HEK293 (cell line): ENCODE measurements at regions not wholly inside any gene's neighbourhood (a gene's known extent, or its start where the extent isn't known, plus 50 kb on each side); places are given as distances from the start of the nearest gene placed in this dataset.

Source experiments
- CTCF ChIA-PET: fragments of 350-600 bp; formaldehyde crosslinking; extraction: SDS; loops from one replicate; lab custom pipeline; 2021; ENCODE audit warnings: antibody characterized with exemption; lab: Yijun Ruan, JAX
- POLR2A ChIA-PET: fragments of 300-600 bp; formaldehyde crosslinking; extraction: SDS; loops from one replicate; lab custom pipeline; 2020; ENCODE audit warnings: antibody characterized with exemption, inconsistent platforms; lab: Yijun Ruan, JAX
- H3K27ac ChIP-seq: fragments of 200-500 bp; sonication (Bioruptor generic); 2 replicates; pipeline ENCODE4 v1.5.1; 2014; ENCODE audit warnings: low read depth, low read length, control low read depth, inconsistent platforms; ENCODE audit errors: extremely low read depth
- H3K36me3 ChIP-seq, 2 experiments: fragments of 200-500 bp in 1 of 2; sonication (Bioruptor generic) in 1 of 2; 1 replicate in 1 of 2; 2 replicates in 1 of 2; pipeline ENCODE4 v1.5.1; 2014 to 2017; ENCODE audit warnings: inconsistent platforms in 2 of 2, low read length in 2 of 2; ENCODE audit not compliant: control insufficient read depth in 2 of 2, insufficient read depth in 1 of 2
- H3K4me1 ChIP-seq: fragments of 200-500 bp; sonication (Bioruptor generic); 2 replicates; pipeline ENCODE4 v1.5.1; 2014; ENCODE audit warnings: mild to moderate bottlenecking, low read length, inconsistent platforms; ENCODE audit not compliant: control insufficient read depth, insufficient read depth
- H3K4me3 ChIP-seq: 2 replicates; pipeline ENCODE4 v1.5.1; 2011; ENCODE audit warnings: low read depth, mild to moderate bottlenecking, control low read depth, low read length, moderate library complexity
- H3K9me3 ChIP-seq: fragments of 200-500 bp; sonication (Bioruptor generic); 2 replicates; pipeline ENCODE4 v1.5.1; 2014; ENCODE audit warnings: low read depth, low read length, inconsistent platforms; ENCODE audit not compliant: control insufficient read depth, insufficient read depth
- ELK4 ChIP-seq: IDR thresholded peaks from 2 replicates; pipeline ENCODE4 v1.6.1; 2011; ENCODE audit warnings: mild to moderate bottlenecking, low read depth, low read length, borderline replicate concordance
- HIC1 ChIP-seq: fragments of 450-650 bp; formaldehyde crosslinking; IDR thresholded peaks from 2 replicates; pipeline ENCODE4 v1.5.1; 2016; ENCODE audit warnings: missing biosample characterization, missing genetic modification characterization
- HOXC10 ChIP-seq: sonication (generic); formaldehyde crosslinking; IDR thresholded peaks from 2 replicates; pipeline ENCODE4 v1.8.1; 2023; ENCODE audit warnings: mild to moderate bottlenecking, missing genetic modification reagents
- MEIS1 ChIP-seq: sonication (generic); formaldehyde crosslinking; IDR thresholded peaks from 2 replicates; pipeline ENCODE4 v1.8.1; 2022; ENCODE audit warnings: missing genetic modification reagents, mild to moderate bottlenecking, borderline replicate concordance
- OVOL3 ChIP-seq: fragments of 450-650 bp; formaldehyde crosslinking; IDR thresholded peaks from 2 replicates; pipeline ENCODE4 v1.5.1; 2016; ENCODE audit warnings: missing biosample characterization, missing genetic modification characterization
- SALL2 ChIP-seq: fragments of 450-650 bp; formaldehyde crosslinking; IDR thresholded peaks from 2 replicates; pipeline ENCODE4 v1.5.0; 2017; ENCODE audit warnings: missing biosample characterization, mild to moderate bottlenecking, missing genetic modification characterization, borderline replicate concordance
- SETDB1 ChIP-seq: IDR thresholded peaks from one replicate; pipeline ENCODE4 v1.6.1; 2017; ENCODE audit warnings: mild to moderate bottlenecking, low read length, moderate library complexity, mixed read lengths; ENCODE audit not compliant: insufficient read length
- SP3 ChIP-seq: fragments of 450-650 bp; formaldehyde crosslinking; IDR thresholded peaks from 2 replicates; pipeline ENCODE4 v1.5.1; 2016; ENCODE audit warnings: missing biosample characterization, missing genetic modification characterization
- YY2 ChIP-seq: fragments of 450-650 bp; formaldehyde crosslinking; IDR thresholded peaks from 2 replicates; pipeline ENCODE4 v1.5.1; 2016; ENCODE audit warnings: missing biosample characterization, missing genetic modification characterization
- ZBTB10 ChIP-seq: fragments of 450-650 bp; formaldehyde crosslinking; IDR thresholded peaks from 2 replicates; pipeline ENCODE4 v1.5.1; 2016; ENCODE audit warnings: missing biosample characterization, missing genetic modification characterization
- ZBTB48 ChIP-seq: fragments of 450-650 bp; formaldehyde crosslinking; IDR thresholded peaks from 2 replicates; pipeline ENCODE4 v1.5.1; 2016; ENCODE audit warnings: missing biosample characterization, missing genetic modification characterization
- ZFP69B ChIP-seq: fragments of 450-650 bp; formaldehyde crosslinking; IDR thresholded peaks from 2 replicates; pipeline ENCODE4 v1.5.1; 2016; ENCODE audit warnings: missing biosample characterization, missing genetic modification characterization
- ZNF112 ChIP-seq: fragments of 450-650 bp; formaldehyde crosslinking; IDR thresholded peaks from 2 replicates; pipeline ENCODE4 v1.5.0; 2017; ENCODE audit warnings: missing biosample characterization, missing genetic modification characterization
- ZNF2 ChIP-seq: fragments of 450-650 bp; formaldehyde crosslinking; IDR thresholded peaks from 2 replicates; pipeline ENCODE4 v1.5.1; 2016; ENCODE audit warnings: missing biosample characterization, missing genetic modification characterization
- ZNF23 ChIP-seq: fragments of 450-650 bp; formaldehyde crosslinking; IDR thresholded peaks from 2 replicates; pipeline ENCODE4 v1.5.1; 2016; ENCODE audit warnings: missing biosample characterization, missing genetic modification characterization, borderline replicate concordance
- ZNF24 ChIP-seq: fragments of 450-650 bp; formaldehyde crosslinking; IDR thresholded peaks from 2 replicates; pipeline ENCODE4 v1.5.1; 2016; ENCODE audit warnings: missing biosample characterization, missing genetic modification characterization
- ZNF324 ChIP-seq: fragments of 450-650 bp; formaldehyde crosslinking; IDR thresholded peaks from 2 replicates; pipeline ENCODE4 v1.5.1; 2016; ENCODE audit warnings: missing biosample characterization, missing genetic modification characterization
- ZNF341 ChIP-seq: fragments of 450-650 bp; formaldehyde crosslinking; IDR thresholded peaks from 2 replicates; pipeline ENCODE4; 2016; ENCODE audit warnings: low read depth, missing biosample characterization, missing genetic modification characterization
- ZNF398 ChIP-seq: fragments of 450-650 bp; formaldehyde crosslinking; IDR thresholded peaks from 2 replicates; pipeline ENCODE4 v1.5.1; 2017; ENCODE audit warnings: missing biosample characterization, missing genetic modification characterization
- ZNF404 ChIP-seq: fragments of 450-650 bp; formaldehyde crosslinking; IDR thresholded peaks from 2 replicates; pipeline ENCODE4 v1.5.1; 2017; ENCODE audit warnings: missing biosample characterization, missing genetic modification characterization
- ZNF501 ChIP-seq: fragments of 450-650 bp; formaldehyde crosslinking; IDR thresholded peaks from 2 replicates; pipeline ENCODE4 v1.5.1; 2016; ENCODE audit warnings: missing biosample characterization, missing genetic modification characterization
- ZNF561 ChIP-seq: fragments of 450-650 bp; IDR thresholded peaks from 2 replicates; pipeline ENCODE4 v1.5.1; 2018; ENCODE audit warnings: missing biosample characterization, missing genetic modification characterization, borderline replicate concordance
- ZNF596 ChIP-seq: fragments of 450-650 bp; IDR thresholded peaks from 2 replicates; pipeline ENCODE4 v1.5.0; 2018; ENCODE audit warnings: missing biosample characterization, mild to moderate bottlenecking, missing genetic modification characterization, moderate library complexity
- ZNF610 ChIP-seq: fragments of 450-650 bp; formaldehyde crosslinking; IDR thresholded peaks from 2 replicates; pipeline ENCODE4 v1.5.1; 2016; ENCODE audit warnings: missing biosample characterization, missing genetic modification characterization, borderline replicate concordance
- ZNF629 ChIP-seq: fragments of 450-650 bp; formaldehyde crosslinking; IDR thresholded peaks from 2 replicates; pipeline ENCODE4 v1.5.1; 2017; ENCODE audit warnings: missing biosample characterization, missing genetic modification characterization
- ZNF768 ChIP-seq: fragments of 450-650 bp; formaldehyde crosslinking; IDR thresholded peaks from 2 replicates; pipeline ENCODE4 v1.5.1; 2018; ENCODE audit warnings: missing biosample characterization, mild to moderate bottlenecking, missing genetic modification characterization
- ZNF785 ChIP-seq: fragments of 450-650 bp; formaldehyde crosslinking; IDR thresholded peaks from 2 replicates; pipeline ENCODE4 v1.5.1; 2016; ENCODE audit warnings: missing biosample characterization, missing genetic modification characterization
- ZNF791 ChIP-seq: fragments of 450-650 bp; formaldehyde crosslinking; IDR thresholded peaks from 2 replicates; pipeline ENCODE4 v1.5.1; 2016; ENCODE audit warnings: missing biosample characterization, missing genetic modification characterization
- ZSCAN16 ChIP-seq: fragments of 450-650 bp; formaldehyde crosslinking; IDR thresholded peaks from 2 replicates; pipeline ENCODE4 v1.5.1; 2016; ENCODE audit warnings: missing biosample characterization, missing genetic modification characterization

GRCh38 chr7:29649028-29649716 is 85.5 kb downstream of the PRR15 start:
- TF ChIP-seq ZNF112 (tag by site-specific recombination): no peak
- TF ChIP-seq ELK4: no peak
- no peak for TF ChIP-seq ZNF341 (tag by site-specific recombination)
- TF ChIP-seq ZNF561 (tag by site-specific recombination): no peak
- TF ChIP-seq ZNF24 (tag by site-specific recombination): no peak
- no peak for TF ChIP-seq ZNF23 (tag by site-specific recombination)
- TF ChIP-seq ZBTB10: no peak
- no peak for TF ChIP-seq ZNF398 (tag by site-specific recombination)
- TF ChIP-seq ZNF785 (tag by site-specific recombination): no peak
- TF ChIP-seq YY2 (tag by site-specific recombination): no peak
- TF ChIP-seq HOXC10: no peak
- TF ChIP-seq SETDB1: no peak
- TF ChIP-seq SALL2: no peak
- TF ChIP-seq ZNF596 (tag by site-specific recombination): no peak
- TF ChIP-seq ZNF324: no peak
- Histone ChIP-seq H3K4me1 (no peaks in the 10 kb centered on the region), H3K4me3 (no peak overlapping the region), H3K36me3 (no peaks in the 10 kb centered on the region), H3K9me3 (no peaks in the 10 kb centered on the region), H3K27ac (no peak overlapping the region)
- POLR2A ChIA-PET: no interaction called here
- CTCF ChIA-PET: interaction anchor here (0.6 to 0.7 kb wide), 3 partner anchors 73 to 722 kb away, joined by 3 to 5 read pairs (median 3); no protein-coding TSS in a partner anchor

- H3K27ac ChIP-seq: no peak overlapping the region
- CTCF ChIA-PET: no interaction called here
- no peaks in the 10 kb centered on the region for H3K36me3 ChIP-seq
- POLR2A ChIA-PET: no interaction called here
- no peak overlapping the region for H3K4me3 ChIP-seq
- H3K4me1 ChIP-seq: no peaks in the 10 kb centered on the region
- no peaks in the 10 kb centered on the region for H3K9me3 ChIP-seq
- TF ChIP-seq ZNF610 (tag by site-specific recombination) (no peak), ZNF404 (tag by site-specific recombination) (no peak), ZNF629 (tag by site-specific recombination) (no peak), ZNF501 (tag by site-specific recombination) (no peak), MEIS1 (CRISPR knock-in tag) (no peak), HIC1 (tag by site-specific recombination) (no peak), ZNF791 (tag by site-specific recombination) (no peak), OVOL3 (no peak), ZNF2 (tag by site-specific recombination) (no peak), ZSCAN16 (tag by site-specific recombination) (no peak), ZNF768 (tag by site-specific recombination) (no peak), ZFP69B (tag by site-specific recombination) (no peak), ZBTB48 (no peak), SP3 (no peak)
Observed at GRCh38 chr7:29649876-29650275, 86.2 kb downstream of the PRR15 start.
